ENCODE measurements at regions not wholly inside any gene's neighbourhood (a gene's known extent, or its start where the extent isn't known, plus 50 kb on each side); places are given as distances from the start of the nearest gene placed in this dataset.

- no peaks in the 10 kb centered on the region for H3K27me3 Mint-ChIP-seq (ENCODE audit: insufficient read depth, unreplicated experiment)
- H3K27ac Mint-ChIP-seq (ENCODE audit: low read depth, unreplicated experiment), result no peak overlapping the region
- DNase-seq (ENCODE audit: unreplicated experiment), result no peak
- no TSS peak for BruUV-seq (replicated peaks)
- ChIA-PET POLR2A (no interaction called here), CTCF (no interaction called here)
- intact Hi-C loops (cut with micrococcal nuclease), result no loop called here
- no peak for TF ChIP-seq CTCF (IDR thresholded peaks at IDR 0.05; ENCODE audit: unreplicated experiment)
- H3K36me3 Mint-ChIP-seq (ENCODE audit: insufficient read depth, unreplicated experiment), result no peaks in the 10 kb centered on the region
- H3K9me3 Mint-ChIP-seq (ENCODE audit: unreplicated experiment), result no peaks in the 10 kb centered on the region
- no peaks in the 10 kb centered on the region for H3K4me1 Mint-ChIP-seq (ENCODE audit: insufficient read depth, unreplicated experiment)
- no peak overlapping the region for H3K4me3 Mint-ChIP-seq (ENCODE audit: unreplicated experiment)
Measured at GRCh38 chr12:67783393-67783792, 134.8 kb downstream of the DYRK2 start.

GRCh38 chr12:67784831-67785230 lies 136.3 kb downstream of the DYRK2 start:
- BruUV-seq (replicated peaks), result no TSS peak
- Mint-ChIP-seq H3K36me3 (ENCODE audit: insufficient read depth, unreplicated experiment) (no peaks in the 10 kb centered on the region), H3K27ac (ENCODE audit: low read depth, unreplicated experiment) (no peak overlapping the region), H3K27me3 (ENCODE audit: insufficient read depth, unreplicated experiment) (no peaks in the 10 kb centered on the region), H3K4me3 (ENCODE audit: unreplicated experiment) (no peak overlapping the region), H3K4me1 (ENCODE audit: insufficient read depth, unreplicated experiment) (no peaks in the 10 kb centered on the region), H3K9me3 (ENCODE audit: unreplicated experiment) (no peaks in the 10 kb centered on the region)
- no peak for DNase-seq (ENCODE audit: unreplicated experiment)
- no peak for TF ChIP-seq CTCF (IDR thresholded peaks at IDR 0.05; ENCODE audit: unreplicated experiment)
- POLR2A ChIA-PET, result no interaction called here
- intact Hi-C loops (cut with micrococcal nuclease), result no loop called here
- CTCF ChIA-PET, result interaction anchor here (0.9 kb wide), 1 partner anchor 9 kb away, joined by 4 read pairs; no protein-coding TSS in a partner anchor

GRCh38 chr12:67786086-67786485 lies 137.5 kb downstream of the DYRK2 start:
- Mint-ChIP-seq H3K27me3 (ENCODE audit: insufficient read depth, unreplicated experiment) (no peaks in the 10 kb centered on the region), H3K4me1 (ENCODE audit: insufficient read depth, unreplicated experiment) (peaks cover 5% of the 10 kb centered on the region), H3K9me3 (ENCODE audit: unreplicated experiment) (no peaks in the 10 kb centered on the region), H3K36me3 (ENCODE audit: insufficient read depth, unreplicated experiment) (no peaks in the 10 kb centered on the region), H3K27ac (ENCODE audit: low read depth, unreplicated experiment) (no peak overlapping the region), H3K4me3 (ENCODE audit: unreplicated experiment) (no peak overlapping the region)
- CTCF ChIA-PET, result no interaction called here
- POLR2A ChIA-PET, result no interaction called here
- TF ChIP-seq CTCF (IDR thresholded peaks at IDR 0.05; ENCODE audit: unreplicated experiment), result no peak
- intact Hi-C loops (cut with micrococcal nuclease), result no loop called here
- no peak for DNase-seq (ENCODE audit: unreplicated experiment)
- no TSS peak for BruUV-seq (replicated peaks)

- H3K9me3 Mint-ChIP-seq (ENCODE audit: unreplicated experiment), result no peaks in the 10 kb centered on the region
- no peaks in the 10 kb centered on the region for H3K36me3 Mint-ChIP-seq (ENCODE audit: insufficient read depth, unreplicated experiment)
- POLR2A ChIA-PET, result no interaction called here
- no peak for DNase-seq (ENCODE audit: unreplicated experiment)
- CTCF ChIA-PET, result interaction anchor here (0.6 to 1.1 kb wide), 3 partner anchors 121 to 393 kb away, joined by 3 to 4 read pairs (median 4); no protein-coding TSS in a partner anchor
- no peak overlapping the region for H3K4me3 Mint-ChIP-seq (ENCODE audit: unreplicated experiment)
- no peaks in the 10 kb centered on the region for H3K27me3 Mint-ChIP-seq (ENCODE audit: insufficient read depth, unreplicated experiment)
- no peak for TF ChIP-seq CTCF (IDR thresholded peaks at IDR 0.05; ENCODE audit: unreplicated experiment)
- intact Hi-C loops (cut with micrococcal nuclease), result no loop called here
- H3K4me1 Mint-ChIP-seq (ENCODE audit: insufficient read depth, unreplicated experiment), result peaks cover 5% of the 10 kb centered on the region
- no TSS peak for BruUV-seq (replicated peaks)
- no peak overlapping the region for H3K27ac Mint-ChIP-seq (ENCODE audit: low read depth, unreplicated experiment)
Measured at GRCh38 chr12:67788118-67788517, 139.6 kb downstream of the DYRK2 start.
